SU-DHL-6 (cell line): ENCODE measurements at regions not wholly inside any gene's neighbourhood (a gene's known extent, or its start where the extent isn't known, plus 50 kb on each side); places are given as distances from the start of the nearest gene placed in this dataset.

Experiments
- H2AFZ ChIP-seq: fragments of 200-600 bp; sonication (generic); 2 replicates; pipeline ENCODE4 v1.6.1; 2014; ENCODE audit warnings: low read depth, mild to moderate bottlenecking, moderate library complexity, mixed read lengths, antibody characterized with exemption, low read length; ENCODE audit not compliant: severe bottlenecking
- H3F3A ChIP-seq: fragments of 200-600 bp; shearing (Covaris generic); 2 replicates; pipeline ENCODE4 v1.6.0; 2016; ENCODE audit warnings: antibody characterized with exemption, mild to moderate bottlenecking; ENCODE audit not compliant: insufficient read depth
- H3K27ac ChIP-seq: fragments of 200-600 bp; sonication (generic); 2 replicates; pipeline ENCODE4 v1.5.1; 2016; ENCODE audit warnings: low read depth, mild to moderate bottlenecking, low read length, moderate library complexity, mixed read lengths
- H3K27me3 ChIP-seq: fragments of 200-600 bp; sonication (generic), shearing (Covaris generic); 2 replicates; pipeline ENCODE4 v1.6.0; 2014; ENCODE audit warnings: mild to moderate bottlenecking, low read length
- H3K36me3 ChIP-seq: fragments of 200-600 bp; sonication (generic); 2 replicates; pipeline ENCODE4 v1.6.1; 2014; ENCODE audit warnings: mild to moderate bottlenecking, low read length, mixed read lengths
- H3K4me2 ChIP-seq: fragments of 300-600, 200-600 bp; shearing (Covaris generic), sonication (generic); 2 replicates; pipeline ENCODE4 v1.6.0; 2014; ENCODE audit warnings: low read length, low read depth, mild to moderate bottlenecking; ENCODE audit not compliant: poor library complexity, severe bottlenecking
- H3K4me3 ChIP-seq: fragments of 200-600 bp; sonication (generic); 2 replicates; pipeline ENCODE4 v1.5.1; 2014; ENCODE audit warnings: antibody characterized with exemption, low read length, mild to moderate bottlenecking, mixed read lengths; ENCODE audit not compliant: insufficient read depth, poor library complexity, severe bottlenecking
- H3K79me2 ChIP-seq: fragments of 200-600 bp; sonication (generic); 2 replicates; pipeline ENCODE4 v1.6.1; 2014; ENCODE audit warnings: mild to moderate bottlenecking, low read length, moderate library complexity; ENCODE audit not compliant: insufficient read depth
- H3K9ac ChIP-seq: fragments of 200-600 bp; sonication (generic); 2 replicates; pipeline ENCODE4 v1.7.0; 2014; ENCODE audit warnings: mild to moderate bottlenecking, low read length
- H3K9me2 ChIP-seq: fragments of 200-600 bp; sonication (generic); replicated peaks from 2 replicates; pipeline ENCODE4 v1.6.1; 2014; ENCODE audit warnings: low read length; ENCODE audit not compliant: insufficient read depth
- H3K9me3 ChIP-seq: fragments of 200-600 bp; sonication (generic); 2 replicates; pipeline ENCODE4 v1.6.1; 2014; ENCODE audit warnings: low read length, mixed read lengths; ENCODE audit not compliant: insufficient read depth
- H4K20me1 ChIP-seq: fragments of 200-600 bp; sonication (generic); 2 replicates; pipeline ENCODE4 v1.6.1; 2014; ENCODE audit warnings: low read depth, mild to moderate bottlenecking, antibody characterized with exemption, low read length, moderate library complexity, mixed read lengths
- CTCF ChIP-seq: fragments of 200-600 bp; sonication (generic); IDR thresholded peaks from one replicate; pipeline ENCODE4 v1.5.1; 2017; ENCODE audit warnings: antibody characterized with exemption, mild to moderate bottlenecking, low read length, moderate library complexity; ENCODE audit not compliant: insufficient read depth, poor library complexity, severe bottlenecking
- EZH2phosphoT487 ChIP-seq: fragments of 200-600 bp; sonication (generic), shearing (Covaris generic); conservative IDR thresholded peaks from 2 replicates; pipeline ENCODE4 v1.6.1; 2018; ENCODE audit warnings: mild to moderate bottlenecking, antibody characterized with exemption, low read length, moderate library complexity, mixed read lengths

GRCh38 chr15:95550702-95551101 lies 779.8 kb upstream of the NR2F2 start:
- Histone ChIP-seq H3K9ac (no peak overlapping the region), H3K36me3 (no peaks in the 10 kb centered on the region), H2AFZ (no peak overlapping the region), H3K4me2 (no peak overlapping the region), H3K27ac (no peak overlapping the region), H3K9me2 (no peaks in the 10 kb centered on the region), H3K4me3 (no peak overlapping the region), H3K9me3 (no peaks in the 10 kb centered on the region), H3F3A (no peaks in the 10 kb centered on the region), H3K27me3 (no peaks in the 10 kb centered on the region), H4K20me1 (no peaks in the 10 kb centered on the region), H3K79me2 (no peaks in the 10 kb centered on the region)
- no peak for TF ChIP-seq EZH2phosphoT487
- TF ChIP-seq CTCF = no peak

GRCh38 chr15:95556225-95556624 lies 774.3 kb upstream of the NR2F2 start:
- Histone ChIP-seq H3K27ac (no peak overlapping the region), H3K79me2 (no peaks in the 10 kb centered on the region), H3K4me2 (no peak overlapping the region), H2AFZ (no peak overlapping the region), H3K9ac (no peak overlapping the region), H3F3A (no peaks in the 10 kb centered on the region), H3K4me3 (no peak overlapping the region), H3K9me2 (no peaks in the 10 kb centered on the region), H4K20me1 (no peaks in the 10 kb centered on the region), H3K36me3 (no peaks in the 10 kb centered on the region), H3K27me3 (no peaks in the 10 kb centered on the region), H3K9me3 (no peaks in the 10 kb centered on the region)
- no peak for TF ChIP-seq EZH2phosphoT487
- TF ChIP-seq CTCF = no peak

GRCh38 chr15:95556866-95557225 lies 773.7 kb upstream of the NR2F2 start:
- TF ChIP-seq CTCF = no peak
- TF ChIP-seq EZH2phosphoT487 = no peak
- Histone ChIP-seq H3K36me3 (no peaks in the 10 kb centered on the region), H3K27ac (no peak overlapping the region), H3K4me2 (no peak overlapping the region), H3K9me2 (no peaks in the 10 kb centered on the region), H4K20me1 (no peaks in the 10 kb centered on the region), H3K9me3 (no peaks in the 10 kb centered on the region), H3K4me3 (no peak overlapping the region), H3F3A (no peaks in the 10 kb centered on the region), H2AFZ (no peak overlapping the region), H3K27me3 (no peaks in the 10 kb centered on the region), H3K9ac (no peak overlapping the region), H3K79me2 (no peaks in the 10 kb centered on the region)
